ENCODE measurements at regions not wholly inside any gene's neighbourhood (a gene's known extent, or its start where the extent isn't known, plus 50 kb on each side); places are given as distances from the start of the nearest gene placed in this dataset.

DNA sequence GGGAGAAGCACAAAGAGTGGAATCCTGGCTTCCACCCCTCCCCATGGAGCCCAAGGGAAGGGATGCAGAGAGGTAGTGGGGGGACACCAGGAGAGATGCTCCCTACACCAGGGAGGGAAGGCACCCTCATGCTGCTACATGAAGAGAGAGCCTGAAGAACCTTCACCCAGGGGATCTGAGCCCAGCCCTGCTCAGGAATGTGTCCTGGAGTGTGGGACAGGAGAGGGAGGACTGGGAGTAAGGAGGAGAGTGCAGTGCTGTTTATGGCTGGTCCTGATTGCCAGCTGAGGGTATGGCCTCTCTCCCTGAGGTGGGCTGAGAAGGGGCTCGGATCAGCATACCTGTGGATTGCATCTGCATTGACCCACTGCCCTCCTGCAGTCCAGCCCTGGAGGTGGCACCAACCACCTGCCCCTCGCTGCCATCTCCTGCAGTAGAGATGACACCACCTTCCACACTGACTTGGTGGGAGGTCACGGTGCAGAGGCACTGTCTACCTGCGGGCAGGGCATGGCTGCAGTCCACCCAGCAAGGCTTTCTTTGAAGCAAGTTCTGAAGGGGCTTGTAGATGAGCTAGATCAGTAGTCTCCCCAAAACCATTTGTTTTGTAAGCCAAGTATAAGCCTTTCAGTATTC, 114.9 kb upstream of the SLC25A48 start:
- intact Hi-C loops (cut with DNase I, micrococcal nuclease): loop anchor here in 1 of 2 donors (10.0 kb wide), 1 partner anchor 155 kb away; no protein-coding TSS in a partner anchor
- no peak for TF ChIP-seq CTCF (IDR thresholded peaks at IDR 0.05)
- ATAC-seq (peak; percentile 53), DNase-seq (peak in 1 of 3 donors; percentile 38)
- Histone ChIP-seq H3K36me3 (ENCODE audit: low read depth) (no peaks in the 10 kb centered on the region), H3K4me3 (no peak overlapping the region), H3K4me1 (ENCODE audit: low read depth) (peaks cover 13% of the 10 kb centered on the region), H3K9me3 (no peaks in the 10 kb centered on the region)

GRCh38 chr5:135718651-135719050, 115.8 kb upstream of the SLC25A48 start:
- no peaks in the 10 kb centered on the region for H3K36me3 ChIP-seq (ENCODE audit: low read depth)
- no peaks in the 10 kb centered on the region for H3K9me3 ChIP-seq
- peaks cover 13% of the 10 kb centered on the region for H3K4me1 ChIP-seq (ENCODE audit: low read depth)
- no peak overlapping the region for H3K4me3 ChIP-seq
- intact Hi-C loops (cut with DNase I, micrococcal nuclease): no loop called here
- DNase-seq: no peak
- TF ChIP-seq CTCF (IDR thresholded peaks at IDR 0.05): no peak
- ATAC-seq: no peak

DNA sequence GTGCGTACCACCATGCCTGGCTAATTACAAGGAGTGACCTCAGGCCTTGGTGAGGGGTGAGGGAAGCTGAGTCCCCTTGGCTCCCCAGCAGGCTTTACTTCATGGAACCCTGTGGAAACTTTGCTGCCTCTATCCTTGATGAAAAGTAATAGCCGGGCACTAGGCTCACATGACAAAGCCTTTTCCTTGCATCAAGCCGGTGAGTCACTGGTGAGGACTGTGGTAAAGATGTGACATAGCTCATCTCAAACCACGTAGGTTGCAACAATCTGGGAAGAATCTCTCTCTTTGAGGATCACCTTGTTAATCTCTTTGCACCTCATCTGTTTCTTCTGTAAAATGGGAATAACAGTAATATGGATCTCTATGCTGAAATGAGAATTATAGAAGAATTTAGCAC, 116.3 kb upstream of the SLC25A48 start:
- no peak for TF ChIP-seq CTCF (IDR thresholded peaks at IDR 0.05)
- DNase-seq (no peak), ATAC-seq (no peak)
- intact Hi-C loops (cut with DNase I, micrococcal nuclease): no loop called here
- no peaks in the 10 kb centered on the region for H3K36me3 ChIP-seq (ENCODE audit: low read depth)
- H3K4me3 ChIP-seq: no peak overlapping the region
- H3K4me1 ChIP-seq (ENCODE audit: low read depth): peaks cover 13% of the 10 kb centered on the region
- no peaks in the 10 kb centered on the region for H3K9me3 ChIP-seq

DNA sequence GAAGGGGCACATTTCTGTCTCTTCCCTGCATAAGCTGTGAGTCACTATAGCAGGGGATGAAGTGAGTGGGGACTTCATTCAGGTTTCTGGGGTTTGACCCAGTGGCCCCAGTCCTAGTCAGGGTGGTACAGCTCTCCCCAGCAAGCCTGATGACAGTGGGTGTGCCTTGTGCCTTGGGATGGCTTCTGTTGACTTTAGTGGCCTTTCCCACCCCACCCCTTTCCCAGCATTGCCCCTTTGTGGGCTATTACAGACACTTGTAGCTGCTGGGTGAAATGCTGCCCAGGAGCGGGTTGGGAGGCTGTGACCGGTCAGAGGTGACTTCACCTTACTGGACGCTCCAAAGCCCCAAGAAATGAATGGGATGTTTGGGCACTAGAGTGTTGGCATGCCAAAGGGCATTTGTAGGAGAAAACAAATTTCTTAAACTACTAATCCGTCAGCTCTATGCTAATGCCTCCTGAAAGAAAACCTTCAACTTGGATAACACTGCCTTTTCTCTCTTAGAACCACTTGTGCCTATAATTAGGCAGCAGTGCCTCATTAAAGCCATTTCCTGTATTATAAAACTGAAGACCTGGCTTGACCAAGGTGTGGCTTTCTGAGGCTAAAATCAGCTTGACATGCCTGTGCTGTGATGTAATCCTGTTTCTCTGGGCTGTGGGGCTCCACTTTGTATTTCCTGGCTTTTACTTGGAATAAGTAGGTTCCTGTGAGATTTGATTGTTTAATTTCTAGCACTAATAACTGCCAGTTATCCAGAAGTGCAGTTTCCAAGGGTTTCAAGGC, 119.0 kb upstream of the SLC25A48 start:
- Histone ChIP-seq H3K36me3 (ENCODE audit: low read depth) (no peaks in the 10 kb centered on the region), H3K4me1 (ENCODE audit: low read depth) (peaks cover 13% of the 10 kb centered on the region), H3K4me3 (no peak overlapping the region), H3K9me3 (no peaks in the 10 kb centered on the region)
- no peak for TF ChIP-seq CTCF (IDR thresholded peaks at IDR 0.05)
- peak in 1 of 3 donors; percentile 34 for DNase-seq
- intact Hi-C loops (cut with DNase I, micrococcal nuclease): no loop called here
- peak; percentile 79 for ATAC-seq

DNA sequence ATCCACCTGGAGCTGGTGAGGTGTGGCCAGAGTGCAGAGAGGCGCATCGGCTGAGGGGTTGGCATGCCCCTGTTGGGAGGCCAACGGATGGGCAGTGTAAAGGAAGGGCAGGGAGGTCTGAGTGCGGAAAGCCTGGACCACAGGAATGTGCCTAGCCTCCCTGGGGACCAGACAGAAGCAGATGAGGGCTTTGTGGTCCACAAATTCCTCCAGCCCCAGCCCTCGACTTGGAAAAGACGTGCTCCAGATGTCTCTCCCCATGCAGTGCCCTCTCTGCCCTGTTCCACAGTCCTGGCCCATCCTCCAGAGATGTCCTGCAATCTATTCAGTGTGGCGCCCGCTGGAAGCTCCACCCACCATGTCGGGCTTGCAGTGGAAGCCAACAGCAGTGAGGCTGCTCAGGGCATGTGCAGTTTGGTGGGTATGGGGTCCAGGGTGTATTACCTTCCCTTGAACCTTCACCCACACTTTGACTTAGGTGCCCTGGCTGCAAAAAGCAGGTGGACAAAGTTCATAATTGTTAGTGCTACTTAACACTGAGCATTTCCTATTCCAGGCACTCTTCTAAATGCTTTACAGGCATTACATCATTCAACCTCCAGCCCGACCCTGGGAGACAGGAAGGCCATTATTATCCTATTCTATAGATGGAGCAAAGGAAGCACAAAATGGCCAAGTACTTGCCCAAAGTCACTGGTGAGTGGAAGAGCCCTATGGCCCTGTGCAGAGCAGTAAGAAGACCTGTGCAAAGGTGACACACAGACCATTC, 120.2 kb upstream of the SLC25A48 start:
- H3K4me3 ChIP-seq: no peak overlapping the region
- H3K4me1 ChIP-seq (ENCODE audit: low read depth): peaks cover 9% of the 10 kb centered on the region
- H3K36me3 ChIP-seq (ENCODE audit: low read depth): no peaks in the 10 kb centered on the region
- no peak for TF ChIP-seq CTCF (IDR thresholded peaks at IDR 0.05)
- ATAC-seq: peak; percentile 57
- no peaks in the 10 kb centered on the region for H3K9me3 ChIP-seq
- DNase-seq: no peak
- intact Hi-C loops (cut with DNase I, micrococcal nuclease): no loop called here
